GM18517 (cell line): ENCODE measurements at regions not wholly inside any gene's neighbourhood (a gene's known extent, or its start where the extent isn't known, plus 50 kb on each side); places are given as distances from the start of the nearest gene placed in this dataset.

Experiments used
- ATAC-seq: cut with Tn5 transposase; IDR thresholded peaks from one replicate; pipeline ENCODE4 v1.9.1; 2021; ENCODE audit warnings: mild to moderate bottlenecking, moderate library complexity; ENCODE audit not compliant: unreplicated experiment

GRCh38 chr2:13572466-13572865, 855.7 kb downstream of the TRIB2 start:
- ATAC-seq = no peak

GRCh38 chr2:13574831-13575230, 858.1 kb downstream of the TRIB2 start:
- ATAC-seq = no peak

GRCh38 chr2:13576406-13577036, 859.8 kb downstream of the TRIB2 start:
- ATAC-seq = no peak

- no peak for ATAC-seq
These were observed 861.8 kb downstream of the TRIB2 start for GRCh38 chr2:13578547-13578946.

- ATAC-seq = no peak
These were observed 864.7 kb downstream of the TRIB2 start for GRCh38 chr2:13581471-13581870.

GRCh38 chr2:13583609-13584008, 866.9 kb downstream of the TRIB2 start:
- ATAC-seq = no peak

GRCh38 chr2:13584020-13584419, 867.3 kb downstream of the TRIB2 start:
- no peak for ATAC-seq

- ATAC-seq = no peak
These were observed 869.0 kb downstream of the TRIB2 start for GRCh38 chr2:13585732-13586131.

- no peak for ATAC-seq
These were observed 879.5 kb downstream of the TRIB2 start for GRCh38 chr2:13596233-13596632.

GRCh38 chr2:13597176-13597575, 880.4 kb downstream of the TRIB2 start:
- no peak for ATAC-seq

GRCh38 chr2:13601506-13601905, 884.8 kb downstream of the TRIB2 start:
- ATAC-seq = no peak

- no peak for ATAC-seq
These were observed 888.4 kb downstream of the TRIB2 start for GRCh38 chr2:13604951-13605661.

- no peak for ATAC-seq
These were observed 890.4 kb downstream of the TRIB2 start for GRCh38 chr2:13607139-13607538.

- no peak for ATAC-seq
These were observed 895.2 kb downstream of the TRIB2 start for GRCh38 chr2:13611939-13612338.

GRCh38 chr2:13616059-13616458, 899.3 kb downstream of the TRIB2 start:
- no peak for ATAC-seq

GRCh38 chr2:13616616-13617015, 899.9 kb downstream of the TRIB2 start:
- no peak for ATAC-seq

- no peak for ATAC-seq
These were observed 911.4 kb downstream of the TRIB2 start for GRCh38 chr2:13628122-13628521.

GRCh38 chr2:13638181-13638580, 921.4 kb downstream of the TRIB2 start:
- ATAC-seq = no peak

GRCh38 chr2:13649918-13650317, 933.2 kb downstream of the TRIB2 start:
- ATAC-seq = no peak

GRCh38 chr2:13650586-13651180, 933.9 kb downstream of the TRIB2 start:
- no peak for ATAC-seq

GRCh38 chr2:13651684-13652131, 935.0 kb downstream of the TRIB2 start:
- ATAC-seq = peak; percentile 81
